GM12872 (cell line): ENCODE measurements at regions not wholly inside any gene's neighbourhood (a gene's known extent, or its start where the extent isn't known, plus 50 kb on each side); places are given as distances from the start of the nearest gene placed in this dataset.

ENCODE experiments used
- CTCF ChIP-seq: IDR thresholded peaks from 3 replicates; pipeline ENCODE4 v1.5.1; 2011; ENCODE audit warnings: low read depth, mild to moderate bottlenecking, low read length, moderate library complexity; ENCODE audit not compliant: insufficient read depth

GRCh38 chr10:30744106-30744505 is 114.6 kb upstream of the LYZL2 start:
- TF ChIP-seq CTCF: no peak

- no peak for TF ChIP-seq CTCF
Observed at GRCh38 chr10:30743586-30743985, 114.0 kb upstream of the LYZL2 start.

GRCh38 chr10:30742471-30742870 is 112.9 kb upstream of the LYZL2 start:
- no peak for TF ChIP-seq CTCF

DNA sequence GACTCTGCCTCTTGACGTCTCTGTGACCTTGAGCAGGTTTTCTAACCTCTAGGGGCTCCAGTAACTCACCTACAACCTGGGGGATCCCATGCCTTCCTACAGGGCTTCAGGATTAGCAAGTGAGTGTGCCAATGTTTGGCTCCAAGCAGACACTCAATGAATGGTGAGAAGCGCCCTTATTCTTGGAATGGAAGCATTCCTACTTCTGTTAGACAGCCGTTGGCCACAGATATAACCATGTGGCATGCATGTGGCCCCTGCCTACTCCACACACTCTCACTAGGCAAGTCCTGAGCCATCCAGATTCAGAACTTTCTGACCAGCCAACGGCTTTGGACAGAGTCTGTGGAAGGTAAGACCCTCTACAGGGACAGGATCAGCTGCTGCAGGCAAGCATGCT is 108.9 kb upstream of the LYZL2 start:
- 0 out of 3 replicates have a peak, but pooled peaks have one; percentile 15 for TF ChIP-seq CTCF

GRCh38 chr10:30737931-30738391 is 108.4 kb upstream of the LYZL2 start:
- no peak for TF ChIP-seq CTCF

GRCh38 chr10:30736685-30737232 is 107.2 kb upstream of the LYZL2 start:
- TF ChIP-seq CTCF: no peak

DNA sequence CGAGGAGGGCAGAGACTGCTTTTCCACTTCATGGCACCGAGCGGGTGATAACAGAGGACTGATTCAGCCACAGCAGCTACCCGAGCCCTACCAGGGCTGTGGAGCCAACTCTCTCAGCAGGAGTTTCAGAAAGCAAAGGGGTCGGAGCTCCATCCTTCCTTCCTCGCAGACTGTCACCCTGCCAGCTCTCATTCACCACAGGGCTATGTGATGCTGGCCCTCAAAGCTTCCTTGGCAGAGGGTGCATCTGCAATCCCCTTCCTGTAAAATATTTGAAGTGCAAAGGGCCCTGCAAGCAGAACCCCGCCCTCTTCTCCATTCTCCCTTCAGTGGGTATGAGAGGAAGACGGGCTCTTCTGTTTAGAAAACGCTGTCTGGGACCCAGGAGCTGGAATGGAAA is 105.3 kb upstream of the LYZL2 start:
- TF ChIP-seq CTCF: no peak
